ENCODE measurements at regions not wholly inside any gene's neighbourhood (a gene's known extent, or its start where the extent isn't known, plus 50 kb on each side); places are given as distances from the start of the nearest gene placed in this dataset.
"Not testable (repeated sequence)": the region's sequence is repeated elsewhere in the genome, so short reads cannot be mapped to it uniquely, and the experiment has no call there.

DNA sequence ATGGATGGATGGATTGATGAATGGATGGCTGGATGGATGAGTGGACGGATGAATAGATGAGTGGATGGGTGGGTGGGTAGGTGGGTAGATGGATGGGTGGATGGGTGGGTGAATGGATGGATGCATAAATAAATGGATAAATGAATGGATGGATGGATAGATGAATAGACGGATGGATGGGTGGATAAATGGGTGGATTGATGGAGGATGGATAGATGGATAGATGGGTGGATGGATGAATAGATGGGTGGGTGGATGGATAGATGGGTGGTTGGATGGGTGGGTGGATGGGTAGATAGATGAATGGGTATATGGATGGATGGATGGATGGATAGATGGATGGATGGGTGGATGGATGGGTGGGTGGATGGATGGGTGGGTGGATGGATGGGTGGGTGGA is 84.9 kb upstream of the ZNF536 start:
- Histone ChIP-seq H3K27ac (ENCODE audit: low read length) (no peak overlapping the region), H3K27me3 (ENCODE audit: control insufficient read depth, insufficient read depth, low read length) (peaks cover 2% of the 10 kb centered on the region), H3K4me1 (ENCODE audit: control insufficient read depth, insufficient read depth, low read length) (no peaks in the 10 kb centered on the region), H3K9me3 (ENCODE audit: control insufficient read depth, low read depth, low read length) (no peaks in the 10 kb centered on the region), H3K4me3 (ENCODE audit: low read length) (no peak overlapping the region), H3K36me3 (ENCODE audit: control insufficient read depth, insufficient read depth, low read length) (no peaks in the 10 kb centered on the region)
- WGBS (ENCODE audit: insufficient coverage, low lambda C conversion rate): 100% methylated on average over 2 of the region's 2 CpGs
- DNase-seq: no peak

DNA sequence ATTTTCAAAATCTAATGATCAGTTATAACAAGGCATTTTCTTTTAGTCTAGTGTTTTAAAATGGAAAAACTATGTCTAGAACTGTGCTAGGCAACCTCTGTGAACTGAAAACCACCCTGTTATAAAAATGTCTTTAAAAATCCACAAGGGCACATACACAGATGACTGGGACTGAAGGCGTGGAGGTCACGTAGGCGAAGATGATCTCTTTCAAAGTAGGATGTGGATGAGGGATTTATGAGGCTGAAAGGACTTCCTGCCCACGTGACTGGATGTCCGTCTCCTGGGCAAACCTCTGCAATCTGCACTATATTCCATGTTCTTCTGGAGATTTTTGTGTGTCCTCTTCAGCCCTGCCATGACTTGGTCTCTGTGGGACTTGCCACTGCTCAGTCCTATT is 84.2 kb upstream of the ZNF536 start:
- Histone ChIP-seq H3K4me1 (ENCODE audit: control insufficient read depth, insufficient read depth, low read length) (no peaks in the 10 kb centered on the region), H3K36me3 (ENCODE audit: control insufficient read depth, insufficient read depth, low read length) (no peaks in the 10 kb centered on the region), H3K27me3 (ENCODE audit: control insufficient read depth, insufficient read depth, low read length) (peaks cover 2% of the 10 kb centered on the region), H3K9me3 (ENCODE audit: control insufficient read depth, low read depth, low read length) (no peaks in the 10 kb centered on the region), H3K4me3 (ENCODE audit: low read length) (no peak overlapping the region), H3K27ac (ENCODE audit: low read length) (no peak overlapping the region)
- no CpG with 5 or more reads among the region's 5 CpGs for WGBS (ENCODE audit: insufficient coverage, low lambda C conversion rate)
- DNase-seq: no peak

DNA sequence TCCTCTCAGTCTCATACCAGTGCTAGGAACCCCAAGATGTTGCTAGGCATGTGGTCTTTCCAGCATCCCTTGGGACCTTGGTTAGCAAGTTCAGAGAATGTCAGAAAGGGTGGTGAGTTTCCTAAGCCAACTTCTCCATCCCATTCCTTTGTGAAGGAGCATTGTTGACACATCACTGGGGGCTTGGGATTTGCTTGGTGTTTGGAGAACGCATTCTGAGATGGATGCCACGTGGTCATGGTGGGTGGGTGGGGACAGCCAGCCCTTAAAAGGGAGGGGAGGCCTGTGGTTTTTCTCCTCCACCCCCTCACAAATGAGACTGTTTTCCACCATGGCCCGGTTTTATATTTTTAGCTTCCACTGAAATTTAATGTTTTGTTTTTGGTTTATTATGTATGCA is 83.3 kb upstream of the ZNF536 start:
- no peaks in the 10 kb centered on the region for H3K4me1 ChIP-seq (ENCODE audit: control insufficient read depth, insufficient read depth, low read length)
- H3K4me3 ChIP-seq (ENCODE audit: low read length): no peak overlapping the region
- WGBS (ENCODE audit: insufficient coverage, low lambda C conversion rate): no CpG with 5 or more reads among the region's 3 CpGs
- H3K27me3 ChIP-seq (ENCODE audit: control insufficient read depth, insufficient read depth, low read length): peaks cover 2% of the 10 kb centered on the region
- no peak for DNase-seq
- H3K9me3 ChIP-seq (ENCODE audit: control insufficient read depth, low read depth, low read length): no peaks in the 10 kb centered on the region
- no peak overlapping the region for H3K27ac ChIP-seq (ENCODE audit: low read length)
- no peaks in the 10 kb centered on the region for H3K36me3 ChIP-seq (ENCODE audit: control insufficient read depth, insufficient read depth, low read length)

DNA sequence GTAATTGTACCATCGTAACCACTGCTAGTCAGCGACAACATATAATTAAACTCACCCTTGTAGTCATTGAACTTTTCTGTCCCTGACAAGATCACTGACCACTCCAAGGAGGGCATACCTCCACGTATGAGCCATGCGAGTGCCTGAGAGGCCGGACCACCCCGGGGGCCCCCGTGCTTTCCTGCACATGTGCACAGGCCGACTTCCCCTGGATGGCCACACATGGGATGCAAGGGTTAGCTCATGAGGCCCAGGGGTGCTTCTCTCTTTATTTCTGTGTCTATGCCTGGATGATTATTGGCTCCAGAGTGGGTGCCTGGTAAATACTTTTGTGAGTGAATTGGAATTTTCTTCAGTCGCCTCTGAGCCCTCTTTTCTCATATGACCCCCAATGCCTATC is 82.8 kb upstream of the ZNF536 start:
- Histone ChIP-seq H3K4me1 (ENCODE audit: control insufficient read depth, insufficient read depth, low read length) (no peaks in the 10 kb centered on the region), H3K9me3 (ENCODE audit: control insufficient read depth, low read depth, low read length) (no peaks in the 10 kb centered on the region), H3K36me3 (ENCODE audit: control insufficient read depth, insufficient read depth, low read length) (no peaks in the 10 kb centered on the region), H3K4me3 (ENCODE audit: low read length) (no peak overlapping the region), H3K27ac (ENCODE audit: low read length) (no peak overlapping the region), H3K27me3 (ENCODE audit: control insufficient read depth, insufficient read depth, low read length) (no peaks in the 10 kb centered on the region)
- no peak for DNase-seq
- no CpG with 5 or more reads among the region's 9 CpGs for WGBS (ENCODE audit: insufficient coverage, low lambda C conversion rate)

DNA sequence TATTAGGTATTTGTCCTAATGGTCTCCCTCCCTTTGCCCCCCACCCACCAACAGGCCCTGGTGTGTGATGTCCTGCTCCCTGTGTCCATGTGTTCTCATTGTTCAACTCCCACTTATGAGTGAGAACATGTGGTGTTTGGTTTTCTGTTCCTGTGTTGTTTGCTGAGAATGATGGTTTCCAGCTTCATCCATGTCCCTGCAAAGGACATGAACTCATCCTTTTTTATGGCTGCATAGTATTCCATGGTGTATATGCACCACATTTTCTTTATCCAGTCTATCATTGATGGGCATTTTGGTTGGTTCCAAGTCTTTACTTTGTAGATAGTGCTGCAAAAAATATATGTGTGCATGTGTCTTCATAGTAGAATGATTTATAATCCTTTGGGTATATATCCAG is 81.4 kb upstream of the ZNF536 start:
- H3K4me3 ChIP-seq (ENCODE audit: low read length); H3K27ac ChIP-seq (ENCODE audit: low read length); H3K27me3 ChIP-seq (ENCODE audit: control insufficient read depth, insufficient read depth, low read length); H3K9me3 ChIP-seq (ENCODE audit: control insufficient read depth, low read depth, low read length); H3K36me3 ChIP-seq (ENCODE audit: control insufficient read depth, insufficient read depth, low read length); H3K4me1 ChIP-seq (ENCODE audit: control insufficient read depth, insufficient read depth, low read length); DNase-seq: not testable (repeated sequence)

DNA sequence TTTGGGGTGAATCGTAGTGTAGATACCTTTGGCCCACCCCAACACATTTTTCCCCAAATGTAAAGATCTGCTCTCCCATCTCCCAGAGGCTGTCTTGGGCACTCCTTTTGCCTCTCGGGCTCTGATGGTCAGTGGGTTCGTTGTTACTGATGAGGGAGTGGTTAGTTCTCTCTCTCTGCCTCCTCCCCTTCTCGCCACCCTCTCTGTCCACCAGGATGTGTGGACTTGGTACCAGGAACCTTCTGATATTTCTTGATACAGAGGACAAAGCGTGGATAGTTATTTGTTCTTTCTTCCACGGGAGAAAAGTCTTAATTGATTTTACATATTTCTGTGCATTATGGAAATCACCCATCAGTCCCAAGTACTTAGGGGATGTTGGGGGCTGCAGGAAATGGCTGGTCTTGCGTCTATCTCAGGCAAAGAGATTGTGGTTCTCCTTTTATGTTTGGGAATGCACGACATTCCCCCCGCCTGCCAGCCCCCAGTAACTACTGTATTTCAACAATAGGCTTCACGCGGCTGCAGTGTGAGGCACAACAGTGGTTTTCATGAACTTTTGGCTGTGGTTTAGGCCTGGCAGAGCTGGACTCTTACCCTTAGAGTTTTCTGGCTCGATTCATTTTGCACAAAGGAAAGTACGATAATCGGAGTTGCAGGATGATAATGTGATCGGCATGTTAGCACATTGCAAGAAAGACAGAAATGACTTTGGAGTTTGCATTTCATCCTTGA is 79.0 kb upstream of the ZNF536 start:
- 85% methylated on average over 4 of the region's 15 CpGs for WGBS (ENCODE audit: insufficient coverage, low lambda C conversion rate)

DNA sequence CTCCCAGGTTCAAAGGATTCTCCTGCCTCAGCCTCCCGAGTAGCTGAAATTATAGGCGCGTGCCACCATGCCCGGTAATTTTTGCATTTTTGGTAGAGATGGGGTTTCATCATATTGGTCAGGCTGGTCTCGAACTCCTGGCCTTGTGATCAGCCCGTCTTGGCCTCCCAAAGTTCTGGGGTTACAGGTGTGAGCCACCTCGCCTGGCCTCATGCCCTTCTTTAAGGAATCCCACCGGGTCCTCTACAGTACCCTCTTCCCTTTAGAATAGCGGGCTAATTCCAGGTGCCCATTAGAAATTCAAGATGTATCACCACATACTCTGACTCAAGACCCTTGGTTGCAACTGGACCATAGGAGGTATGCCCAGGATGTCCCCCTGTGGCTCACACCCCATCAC is 74.2 kb upstream of the ZNF536 start:
- H3K36me3 ChIP-seq (ENCODE audit: control insufficient read depth, insufficient read depth, low read length): no peaks in the 10 kb centered on the region
- no peak overlapping the region for H3K27ac ChIP-seq (ENCODE audit: low read length)
- no peaks in the 10 kb centered on the region for H3K9me3 ChIP-seq (ENCODE audit: control insufficient read depth, low read depth, low read length)
- H3K27me3 ChIP-seq (ENCODE audit: control insufficient read depth, insufficient read depth, low read length): no peaks in the 10 kb centered on the region
- no peak for DNase-seq
- H3K4me1 ChIP-seq (ENCODE audit: control insufficient read depth, insufficient read depth, low read length): no peaks in the 10 kb centered on the region
- no peak overlapping the region for H3K4me3 ChIP-seq (ENCODE audit: low read length)
- WGBS (ENCODE audit: insufficient coverage, low lambda C conversion rate): no CpG with 5 or more reads among the region's 9 CpGs

More for the DNA sequence above, 79.0 kb upstream of the ZNF536 start:
- Histone ChIP-seq H3K27me3 (ENCODE audit: control insufficient read depth, insufficient read depth, low read length) (no peaks in the 10 kb centered on the region), H3K36me3 (ENCODE audit: control insufficient read depth, insufficient read depth, low read length) (no peaks in the 10 kb centered on the region), H3K27ac (ENCODE audit: low read length) (no peak overlapping the region), H3K4me1 (ENCODE audit: control insufficient read depth, insufficient read depth, low read length) (no peaks in the 10 kb centered on the region), H3K9me3 (ENCODE audit: control insufficient read depth, low read depth, low read length) (no peaks in the 10 kb centered on the region), H3K4me3 (ENCODE audit: low read length) (no peak overlapping the region)
- no peak for DNase-seq

DNA sequence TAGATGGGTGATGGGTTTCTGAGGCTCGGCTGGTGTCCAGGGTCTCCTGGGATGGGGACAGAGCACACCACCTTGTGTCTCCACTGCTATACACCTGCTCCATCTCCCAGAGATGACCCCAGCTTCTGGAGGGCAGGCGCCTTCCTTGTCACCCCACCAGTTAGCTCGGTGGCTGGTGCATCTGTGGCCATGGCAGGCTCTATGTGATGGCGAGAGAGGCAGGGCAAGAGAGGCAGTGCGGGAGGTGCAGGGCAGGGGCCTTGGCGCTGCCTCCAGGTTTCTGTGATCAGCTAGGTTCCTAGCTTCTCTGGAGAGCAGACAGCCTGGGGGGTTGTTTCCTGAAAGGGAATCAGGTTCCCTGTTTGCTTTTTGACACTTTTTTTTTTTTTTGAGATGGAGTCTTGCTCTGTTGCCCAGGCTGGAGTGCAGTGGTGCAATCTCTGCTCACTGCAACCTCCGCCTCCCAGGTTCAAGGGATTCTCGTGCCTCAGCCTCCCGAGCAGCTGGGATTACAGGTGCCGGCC is 69.0 kb upstream of the ZNF536 start:
- DNase-seq: no peak
- WGBS (ENCODE audit: insufficient coverage, low lambda C conversion rate): no CpG with 5 or more reads among the region's 10 CpGs
- no peaks in the 10 kb centered on the region for H3K4me1 ChIP-seq (ENCODE audit: control insufficient read depth, insufficient read depth, low read length)

DNA sequence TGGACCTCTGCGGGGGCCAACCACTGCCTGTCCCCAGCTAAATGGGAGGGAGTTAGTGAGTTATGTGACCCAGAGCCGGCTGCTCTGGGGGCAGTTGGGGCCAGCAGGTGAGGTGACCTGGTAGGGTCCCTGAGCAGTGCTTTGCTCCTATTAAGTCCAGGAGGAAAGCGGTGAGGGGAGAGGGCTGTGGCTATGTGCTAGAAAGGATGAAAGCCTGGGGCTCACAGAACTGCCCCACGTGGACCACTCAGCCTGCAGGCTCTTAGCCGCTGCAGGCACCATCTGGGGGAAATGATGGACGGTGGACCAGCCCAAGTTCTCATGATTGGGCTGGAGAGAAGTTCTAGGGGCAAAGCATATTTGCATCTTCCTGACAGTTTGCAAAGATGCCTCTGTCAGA is 67.6 kb upstream of the ZNF536 start:
- H3K27me3 ChIP-seq (ENCODE audit: control insufficient read depth, insufficient read depth, low read length): no peaks in the 10 kb centered on the region
- no peak for DNase-seq
- WGBS (ENCODE audit: insufficient coverage, low lambda C conversion rate): no CpG with 5 or more reads among the region's 6 CpGs
- H3K27ac ChIP-seq (ENCODE audit: low read length): no peak overlapping the region
- H3K4me3 ChIP-seq (ENCODE audit: low read length): no peak overlapping the region
- H3K9me3 ChIP-seq (ENCODE audit: control insufficient read depth, low read depth, low read length): no peaks in the 10 kb centered on the region
- no peaks in the 10 kb centered on the region for H3K36me3 ChIP-seq (ENCODE audit: control insufficient read depth, insufficient read depth, low read length)
- no peaks in the 10 kb centered on the region for H3K4me1 ChIP-seq (ENCODE audit: control insufficient read depth, insufficient read depth, low read length)

More for the DNA sequence above, 69.0 kb upstream of the ZNF536 start:
- Histone ChIP-seq H3K27me3 (ENCODE audit: control insufficient read depth, insufficient read depth, low read length) (no peaks in the 10 kb centered on the region), H3K36me3 (ENCODE audit: control insufficient read depth, insufficient read depth, low read length) (no peaks in the 10 kb centered on the region), H3K27ac (ENCODE audit: low read length) (no peak overlapping the region), H3K4me3 (ENCODE audit: low read length) (no peak overlapping the region), H3K9me3 (ENCODE audit: control insufficient read depth, low read depth, low read length) (no peaks in the 10 kb centered on the region)

DNA sequence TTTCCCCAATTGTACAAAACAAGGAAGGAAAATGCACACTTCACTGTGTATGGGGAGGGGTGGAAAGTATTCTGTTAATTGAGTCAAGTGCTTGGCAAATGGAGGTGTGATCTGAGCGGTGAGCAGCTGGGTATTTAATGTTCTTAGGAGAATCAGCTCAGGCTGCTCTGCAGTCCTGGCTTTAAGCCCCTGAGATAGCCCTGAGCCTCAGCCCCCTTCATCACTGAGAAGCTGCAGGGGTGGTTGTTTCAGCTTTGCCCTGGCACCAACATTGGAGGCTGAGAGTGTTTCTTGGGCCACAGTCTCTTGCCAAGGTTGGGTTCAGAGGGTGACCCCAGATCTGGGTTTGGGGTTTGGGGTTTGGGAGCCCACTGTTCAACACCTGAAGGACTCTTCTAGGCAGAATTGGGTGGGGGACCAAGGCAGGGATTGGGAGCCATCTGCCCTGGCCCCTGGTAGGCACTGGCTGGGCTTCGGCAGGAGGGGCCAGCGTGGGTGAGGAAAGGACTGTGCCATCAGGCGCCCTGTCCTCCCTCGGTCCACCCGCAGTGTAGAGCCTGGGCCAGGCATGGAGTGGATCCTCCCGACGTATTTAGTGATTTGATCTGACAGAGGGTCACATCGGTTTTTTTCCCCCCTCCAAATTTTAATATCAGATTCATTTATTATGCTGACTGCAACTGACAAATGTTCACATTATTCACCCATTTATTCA is 66.7 kb upstream of the ZNF536 start:
- H3K36me3 ChIP-seq (ENCODE audit: control insufficient read depth, insufficient read depth, low read length): no peaks in the 10 kb centered on the region
- H3K27ac ChIP-seq (ENCODE audit: low read length): no peak overlapping the region
- H3K27me3 ChIP-seq (ENCODE audit: control insufficient read depth, insufficient read depth, low read length): no peaks in the 10 kb centered on the region
- no CpG with 5 or more reads among the region's 9 CpGs for WGBS (ENCODE audit: insufficient coverage, low lambda C conversion rate)
- DNase-seq: no peak
- H3K4me3 ChIP-seq (ENCODE audit: low read length): no peak overlapping the region
- no peaks in the 10 kb centered on the region for H3K9me3 ChIP-seq (ENCODE audit: control insufficient read depth, low read depth, low read length)
- H3K4me1 ChIP-seq (ENCODE audit: control insufficient read depth, insufficient read depth, low read length): no peaks in the 10 kb centered on the region
